ENCODE measurements at regions not wholly inside any gene's neighbourhood (a gene's known extent, or its start where the extent isn't known, plus 50 kb on each side); places are given as distances from the start of the nearest gene placed in this dataset.

- TF ChIP-seq USF2 (CRISPR knock-in tag; IDR thresholded peaks at IDR 0.05) (no peak), ATF3 (CRISPR knock-in tag; conservative IDR thresholded peaks at IDR 0.05) (no peak), RORB (CRISPR knock-in tag; IDR thresholded peaks at IDR 0.05) (no peak), USF1 (CRISPR knock-in tag; IDR thresholded peaks at IDR 0.05) (no peak), IRF2 (CRISPR knock-in tag; IDR thresholded peaks at IDR 0.05; ENCODE audit: borderline replicate concordance, low read depth) (no peak), GABPB1 (CRISPR knock-in tag; IDR thresholded peaks at IDR 0.05) (no peak), ATF2 (CRISPR knock-in tag; IDR thresholded peaks at IDR 0.05; ENCODE audit: borderline replicate concordance, low read depth) (no peak), ELF4 (CRISPR knock-in tag; IDR thresholded peaks at IDR 0.05; ENCODE audit: low read depth) (no peak), E2F4 (CRISPR knock-in tag; IDR thresholded peaks at IDR 0.05; ENCODE audit: borderline replicate concordance, low read depth) (no peak), HMGA2 (CRISPR knock-in tag; IDR thresholded peaks at IDR 0.05) (no peak), MAX (CRISPR knock-in tag; IDR thresholded peaks at IDR 0.05) (no peak), MYBL2 (CRISPR knock-in tag; IDR thresholded peaks at IDR 0.05) (no peak), ZNF138 (CRISPR knock-in tag; conservative IDR thresholded peaks at IDR 0.05) (no peak), ZNF416 (CRISPR knock-in tag; IDR thresholded peaks at IDR 0.05) (no peak), TP53 (CRISPR knock-in tag; IDR thresholded peaks at IDR 0.05) (no peak), NFYB (CRISPR knock-in tag; conservative IDR thresholded peaks at IDR 0.05; ENCODE audit: low read depth) (no peak), ZBTB21 (CRISPR knock-in tag; IDR thresholded peaks at IDR 0.05; ENCODE audit: borderline replicate concordance) (no peak), ZBTB43 (CRISPR knock-in tag; IDR thresholded peaks at IDR 0.05) (no peak), PRDM15 (CRISPR knock-in tag; IDR thresholded peaks at IDR 0.05) (no peak), FOXP1 (CRISPR knock-in tag; IDR thresholded peaks at IDR 0.05; ENCODE audit: borderline replicate concordance) (no peak)
- Mint-ChIP-seq H3K4me1 (no peaks in the 10 kb centered on the region), H3K9me3 (no peaks in the 10 kb centered on the region), H3K27me3 (ENCODE audit: low read depth) (no peaks in the 10 kb centered on the region), H3K36me3 (no peaks in the 10 kb centered on the region), H3K27ac (no peak overlapping the region), H3K4me3 (no peak overlapping the region)
- DNase-seq (ENCODE audit: low spot score) = no peak
- no peak for ATAC-seq
- ChIA-PET POLR2A (no interaction called here), CTCF (no interaction called here)
Observed at GRCh38 chrX:20506739-20507138, 240.0 kb upstream of the RPS6KA3 start.

All from WTC11 (cell line).